Loucy (cell line): ENCODE measurements at regions not wholly inside any gene's neighbourhood (a gene's known extent, or its start where the extent isn't known, plus 50 kb on each side); places are given as distances from the start of the nearest gene placed in this dataset.

Experiments
- EZH2phosphoT487 ChIP-seq: fragments of 200-600 bp; IDR thresholded peaks from 2 replicates; pipeline ENCODE4 v1.6.1; 2018; ENCODE audit warnings: antibody characterized with exemption, mild to moderate bottlenecking, moderate library complexity, borderline replicate concordance
- TF ChIP-seq, protein P1 (sequence below): fragments of 200-600 bp; sonication (generic); conservative IDR thresholded peaks from 2 replicates; pipeline ENCODE4 v1.5.1; 2014; ENCODE audit warnings: mild to moderate bottlenecking, antibody characterized with exemption, low read length

DNA sequence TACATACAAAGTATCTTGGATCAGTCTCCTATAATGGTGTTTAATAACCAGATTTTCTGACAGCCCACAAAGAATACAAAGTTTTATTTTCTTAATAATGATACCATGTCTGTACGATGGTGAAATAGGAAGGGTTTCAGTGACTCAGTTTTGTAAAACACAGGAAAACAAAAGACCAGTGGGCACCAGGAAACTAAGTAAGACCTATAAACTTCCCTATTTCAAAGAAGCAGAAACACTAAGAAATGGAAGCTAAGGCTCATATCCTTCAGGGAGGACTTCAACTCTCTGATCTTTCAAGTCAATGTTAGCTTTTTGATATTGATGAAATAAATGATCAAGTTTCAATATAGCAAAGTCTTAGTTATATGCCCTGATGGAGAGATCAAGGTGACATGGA lies 196.0 kb downstream of the DUSP6 start:
- TF ChIP-seq, protein P1, sequence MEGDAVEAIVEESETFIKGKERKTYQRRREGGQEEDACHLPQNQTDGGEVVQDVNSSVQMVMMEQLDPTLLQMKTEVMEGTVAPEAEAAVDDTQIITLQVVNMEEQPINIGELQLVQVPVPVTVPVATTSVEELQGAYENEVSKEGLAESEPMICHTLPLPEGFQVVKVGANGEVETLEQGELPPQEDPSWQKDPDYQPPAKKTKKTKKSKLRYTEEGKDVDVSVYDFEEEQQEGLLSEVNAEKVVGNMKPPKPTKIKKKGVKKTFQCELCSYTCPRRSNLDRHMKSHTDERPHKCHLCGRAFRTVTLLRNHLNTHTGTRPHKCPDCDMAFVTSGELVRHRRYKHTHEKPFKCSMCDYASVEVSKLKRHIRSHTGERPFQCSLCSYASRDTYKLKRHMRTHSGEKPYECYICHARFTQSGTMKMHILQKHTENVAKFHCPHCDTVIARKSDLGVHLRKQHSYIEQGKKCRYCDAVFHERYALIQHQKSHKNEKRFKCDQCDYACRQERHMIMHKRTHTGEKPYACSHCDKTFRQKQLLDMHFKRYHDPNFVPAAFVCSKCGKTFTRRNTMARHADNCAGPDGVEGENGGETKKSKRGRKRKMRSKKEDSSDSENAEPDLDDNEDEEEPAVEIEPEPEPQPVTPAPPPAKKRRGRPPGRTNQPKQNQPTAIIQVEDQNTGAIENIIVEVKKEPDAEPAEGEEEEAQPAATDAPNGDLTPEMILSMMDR = no peak
- no peak for TF ChIP-seq EZH2phosphoT487
